H1 (cell line): ENCODE measurements at regions not wholly inside any gene's neighbourhood (a gene's known extent, or its start where the extent isn't known, plus 50 kb on each side); places are given as distances from the start of the nearest gene placed in this dataset.

Experiments used
- CTCF ChIA-PET: fragments of 300-600 bp; sonication (Branson Sonifier 250); formaldehyde crosslinking; loops from one replicate; lab custom pipeline; 2021; ENCODE audit not compliant: partially characterized antibody; lab: Charles Lee
- POLR2A ChIA-PET: fragments of 300-600 bp; sonication (Branson Sonifier 250); formaldehyde crosslinking; loops from one replicate; lab custom pipeline; 2021; ENCODE audit warnings: inconsistent platforms; ENCODE audit not compliant: partially characterized antibody; lab: Charles Lee
- DNase-seq, 2 experiments: peaks; one replicate each; pipeline versions ENCODE4 v3.0.0 to v3.0.0-alpha.2; 2010 to 2022; ENCODE audit warnings: low spot score in 2 of 2, low read depth in 1 of 2, mixed read lengths in 1 of 2
- FAIRE-seq: peaks from 2 replicates; lab custom pipeline; 2011; peaks lifted over from hg19 to GRCh38; lab: Jason Lieb, UNC
- H2AFZ ChIP-seq: 2 replicates; pipeline ENCODE4 v1.8.1; 2012; ENCODE audit warnings: low read length, inconsistent platforms
- H2AK5ac ChIP-seq: 2 replicates; pipeline ENCODE4 v1.6.1; 2013; ENCODE audit warnings: low read depth, low read length
- H2BK120ac ChIP-seq: replicated peaks from 2 replicates; pipeline ENCODE3; 2013; ENCODE audit warnings: low read depth, low read length, inconsistent platforms
- H2BK12ac ChIP-seq: 2 replicates; pipeline ENCODE4 v1.6.1; 2013; ENCODE audit warnings: low read depth, low read length
- H2BK15ac ChIP-seq: 2 replicates; pipeline ENCODE4 v1.6.1; 2013; ENCODE audit warnings: low read length
- H2BK20ac ChIP-seq: 2 replicates; pipeline ENCODE4 v1.6.1; 2013; ENCODE audit warnings: low read length
- H2BK5ac ChIP-seq: 2 replicates; pipeline ENCODE4 v1.6.1; 2013; ENCODE audit warnings: low read depth, low read length
- H3K14ac ChIP-seq: 2 replicates; pipeline ENCODE4 v1.6.1; 2013; ENCODE audit warnings: inconsistent platforms; ENCODE audit not compliant: insufficient read length
- H3K18ac ChIP-seq: 2 replicates; pipeline ENCODE4 v1.6.1; 2013; ENCODE audit warnings: low read length; ENCODE audit errors: extremely low read depth
- H3K23ac ChIP-seq: 2 replicates; pipeline ENCODE4 v1.6.1; 2013; ENCODE audit warnings: inconsistent platforms; ENCODE audit not compliant: insufficient read length
- H3K23me2 ChIP-seq: 2 replicates; pipeline ENCODE4 v1.6.1; 2013; ENCODE audit warnings: low read depth, low read length
- H3K27ac ChIP-seq: 2 replicates; pipeline ENCODE4 v1.6.1; 2011; ENCODE audit warnings: low read depth, low read length, inconsistent platforms
- H3K27me3 ChIP-seq, 4 experiments: replicated peaks in 1 of 4; 1 replicate in 1 of 4; 2 replicates in 3 of 4; pipeline versions ENCODE4 v1.6.1 to v1.8.1; 2011 to 2013; ENCODE audit warnings: low read length in 3 of 4, mild to moderate bottlenecking in 3 of 4, inconsistent platforms in 2 of 4, mixed read lengths in 2 of 4, moderate library complexity in 1 of 4; ENCODE audit not compliant: control insufficient read depth in 3 of 4, insufficient read depth in 3 of 4; ENCODE audit errors: extremely low read depth in 1 of 4
- H3K36me3 ChIP-seq, 4 experiments: 2 replicates each; pipeline versions ENCODE4 v1.6.1 to v1.8.1; 2011 to 2013; ENCODE audit warnings: mild to moderate bottlenecking in 4 of 4, low read length in 3 of 4, moderate library complexity in 2 of 4, control low read depth in 1 of 4, inconsistent platforms in 1 of 4; ENCODE audit not compliant: insufficient read depth in 4 of 4, control insufficient read depth in 2 of 4
- H3K4ac ChIP-seq: replicated peaks from 2 replicates; pipeline ENCODE3; 2013; ENCODE audit warnings: low read length, low read depth, mixed read lengths, inconsistent platforms; ENCODE audit not compliant: insufficient read length
- H3K4me1 ChIP-seq, 4 experiments: replicated peaks in 1 of 4; 1 replicate in 1 of 4; 2 replicates in 3 of 4; pipeline versions ENCODE4 v1.6.1 to v1.8.1; 2011 to 2013; ENCODE audit warnings: low read length in 3 of 4, inconsistent platforms in 2 of 4, mixed read lengths in 1 of 4; ENCODE audit not compliant: insufficient read depth in 4 of 4, control insufficient read depth in 3 of 4
- H3K4me2 ChIP-seq, 2 experiments: 2 replicates each; pipeline versions ENCODE4 v1.6.1 to v1.8.1; 2011 to 2013; ENCODE audit warnings: low read depth in 2 of 2, low read length in 2 of 2, control low read depth in 1 of 2, inconsistent platforms in 1 of 2, mild to moderate bottlenecking in 1 of 2; ENCODE audit not compliant: insufficient read depth in 1 of 2
- H3K4me3 ChIP-seq, 4 experiments: fragments of 200-600, 300-600 bp in 1 of 4; sonication (generic), shearing (Covaris generic), sonication (Bioruptor Twin) in 1 of 4; 2 replicates each; pipeline versions ENCODE4 v1.5.1 to v1.8.1; 2011 to 2016; ENCODE audit warnings: low read length in 4 of 4, low read depth in 3 of 4, control low read depth in 2 of 4, inconsistent platforms in 2 of 4, mild to moderate bottlenecking in 2 of 4, mixed read lengths in 1 of 4, moderate library complexity in 1 of 4; ENCODE audit not compliant: insufficient read depth in 2 of 4; ENCODE audit errors: extremely low read depth in 1 of 4
- H3K56ac ChIP-seq: replicated peaks from 2 replicates; pipeline ENCODE3; 2013; ENCODE audit warnings: low read depth, mild to moderate bottlenecking, mixed read lengths, low read length, inconsistent platforms; ENCODE audit not compliant: insufficient read length
- H3K79me1 ChIP-seq: 2 replicates; pipeline ENCODE4 v1.6.1; 2013; ENCODE audit warnings: low read depth, low read length, control low read depth
- H3K79me2 ChIP-seq, 2 experiments: 2 replicates each; pipeline versions ENCODE4 v1.6.1 to v1.8.1; 2012 to 2013; ENCODE audit warnings: low read length in 2 of 2, mild to moderate bottlenecking in 2 of 2, inconsistent platforms in 1 of 2; ENCODE audit not compliant: insufficient read depth in 2 of 2, control insufficient read depth in 1 of 2
- H3K9ac ChIP-seq, 4 experiments: replicated peaks in 1 of 4; 1 replicate in 1 of 4; 2 replicates in 3 of 4; pipeline versions ENCODE4 v1.6.1 to v1.8.1; 2011 to 2013; ENCODE audit warnings: low read depth in 3 of 4, low read length in 3 of 4, control low read depth in 2 of 4, mild to moderate bottlenecking in 2 of 4, moderate library complexity in 2 of 4, inconsistent platforms in 1 of 4; ENCODE audit errors: extremely low read depth in 1 of 4
- H3K9me3 ChIP-seq, 2 experiments: 2 replicates each; pipeline versions ENCODE4 v1.6.1 to v1.8.1; 2012 to 2013; ENCODE audit warnings: mild to moderate bottlenecking in 2 of 2, moderate library complexity in 2 of 2, control low read depth in 1 of 2, inconsistent platforms in 1 of 2, low read depth in 1 of 2, low read length in 1 of 2, mixed read lengths in 1 of 2; ENCODE audit not compliant: insufficient read depth in 2 of 2
- H4K20me1 ChIP-seq, 2 experiments: replicated peaks in 1 of 2; 2 replicates each; pipeline versions ENCODE3 to v1.8.1; 2011 to 2013; ENCODE audit warnings: inconsistent platforms in 2 of 2, low read length in 2 of 2, mild to moderate bottlenecking in 1 of 2; ENCODE audit not compliant: insufficient read depth in 2 of 2, control insufficient read depth in 1 of 2
- H4K5ac ChIP-seq: 2 replicates; pipeline ENCODE4 v1.6.1; 2013; ENCODE audit warnings: low read length, low read depth, mixed read lengths, inconsistent platforms; ENCODE audit not compliant: insufficient read length
- H4K8ac ChIP-seq: 2 replicates; pipeline ENCODE4 v1.8.0; 2013; ENCODE audit warnings: mild to moderate bottlenecking, moderate library complexity, low read length, inconsistent platforms; ENCODE audit not compliant: insufficient read depth; ENCODE audit errors: extremely low read depth
- H4K91ac ChIP-seq: replicated peaks from 2 replicates; pipeline ENCODE3; 2013; ENCODE audit warnings: low read length, mixed read lengths, inconsistent platforms; ENCODE audit not compliant: insufficient read length
- EGR1 ChIP-seq: IDR thresholded peaks from 2 replicates; pipeline ENCODE4 v1.6.1; 2011; ENCODE audit warnings: low read depth, low read length, borderline replicate concordance
- POLR2A ChIP-seq, 2 experiments: IDR thresholded peaks; 1 replicate in 1 of 2; 2 replicates in 1 of 2; pipeline ENCODE4 v1.6.1; 2011; ENCODE audit warnings: low read depth in 2 of 2, low read length in 2 of 2, mild to moderate bottlenecking in 2 of 2; ENCODE audit errors: control extremely low read depth in 1 of 2
- POU5F1 ChIP-seq: IDR thresholded peaks from 2 replicates; pipeline ENCODE4 v1.6.1; 2011; ENCODE audit warnings: low read depth, mild to moderate bottlenecking, low read length, moderate library complexity
- RNF2 ChIP-seq: fragments of 200-900, 300-1000 bp; sonication (generic); IDR thresholded peaks from 2 replicates; pipeline ENCODE4 v1.7.1; 2016; ENCODE audit warnings: borderline replicate concordance, low read depth, mild to moderate bottlenecking, antibody characterized with exemption, low read length; ENCODE audit not compliant: poor library complexity, severe bottlenecking; ENCODE audit errors: missing control alignments
- SIX5 ChIP-seq: IDR thresholded peaks from 2 replicates; pipeline ENCODE4 v1.6.1; 2011; ENCODE audit warnings: mild to moderate bottlenecking, low read depth, low read length
- SRF ChIP-seq: IDR thresholded peaks from 2 replicates; pipeline ENCODE4 v1.6.1; 2011; ENCODE audit warnings: mild to moderate bottlenecking, low read depth, low read length, moderate library complexity
- TCF12 ChIP-seq: IDR thresholded peaks from 2 replicates; pipeline ENCODE4 v1.6.1; 2011; ENCODE audit warnings: low read depth, mild to moderate bottlenecking, low read length
- TF ChIP-seq, protein P1 (sequence below): IDR thresholded peaks from 2 replicates; pipeline ENCODE4 v1.6.1; 2011; ENCODE audit warnings: low read depth, mild to moderate bottlenecking, low read length; ENCODE audit not compliant: insufficient read depth

DNA sequence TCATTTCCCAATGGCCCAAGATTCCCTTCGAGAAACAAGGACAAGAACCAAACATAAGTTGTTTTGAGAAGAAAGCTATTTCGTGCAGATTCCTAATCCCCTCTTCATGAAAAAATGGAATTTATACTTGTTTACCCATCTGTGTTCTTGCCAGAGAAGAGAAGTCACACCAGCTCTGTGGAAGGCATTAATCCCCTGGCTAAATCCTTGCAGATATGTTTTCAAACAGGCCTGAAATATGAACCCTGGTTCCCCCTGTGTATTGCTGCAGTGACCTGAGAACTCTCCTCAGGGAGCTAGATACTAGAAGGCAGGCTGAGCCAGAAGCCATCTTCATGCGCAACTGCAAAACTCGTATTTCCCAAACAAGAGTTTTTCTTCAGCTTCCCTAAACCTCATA is 337.7 kb downstream of the NEK10 start (continued):
- no peak for TF ChIP-seq RNF2
- TF ChIP-seq POU5F1, result no peak

DNA sequence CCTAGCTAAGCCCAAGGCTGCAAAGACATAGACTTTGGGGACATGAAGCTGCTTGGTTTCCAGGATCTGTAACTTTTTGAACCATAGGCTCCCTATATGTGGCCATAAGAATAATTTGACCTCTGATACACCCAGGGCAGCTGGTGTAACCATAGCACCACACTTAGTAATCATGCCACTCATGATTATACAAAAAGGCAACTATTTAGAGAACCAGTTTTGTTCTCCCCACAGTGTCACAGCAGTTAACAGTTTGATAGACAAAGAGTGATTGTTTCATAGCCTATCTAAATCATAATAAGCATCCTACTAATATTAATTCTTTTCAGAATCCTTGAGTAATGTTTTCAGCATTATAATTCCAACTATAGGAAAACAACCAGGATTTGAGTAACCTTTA is 334.9 kb downstream of the NEK10 start:
- Histone ChIP-seq H3K4me3 (no peak overlapping the region), H4K5ac (no peak overlapping the region), H3K79me2 (no peaks in the 10 kb centered on the region), H2AFZ (no peak overlapping the region), H2AK5ac (no peak overlapping the region), H3K18ac (no peak overlapping the region), H3K9me3 (no peaks in the 10 kb centered on the region), H4K91ac (no peak overlapping the region), H3K9ac (no peak overlapping the region), H3K23me2 (no peaks in the 10 kb centered on the region), H3K27ac (no peak overlapping the region), H3K36me3 (no peaks in the 10 kb centered on the region), H3K4me2 (no peak overlapping the region), H3K56ac (no peak overlapping the region), H4K20me1 (no peaks in the 10 kb centered on the region), H4K8ac (no peak overlapping the region), H3K27me3 (no peaks in the 10 kb centered on the region), H2BK15ac (no peak overlapping the region), H2BK120ac (no peak overlapping the region), H3K4ac (no peak overlapping the region), H3K4me1 (no peaks in the 10 kb centered on the region), H2BK20ac (no peak overlapping the region), H2BK5ac (no peak overlapping the region), H3K14ac (no peak overlapping the region), H2BK12ac (no peak overlapping the region), H3K79me1 (no peaks in the 10 kb centered on the region), H3K23ac (no peak overlapping the region)
- TF ChIP-seq SIX5 (no peak), SRF (no peak), TCF12 (no peak), POLR2A (IDR thresholded peaks at IDR 0.05; ENCODE audit: control extremely low read depth in 1 of 2, low read depth in 2 of 2, low read length in 2 of 2) (no peak), EGR1 (no peak)
- TF ChIP-seq, protein P1, sequence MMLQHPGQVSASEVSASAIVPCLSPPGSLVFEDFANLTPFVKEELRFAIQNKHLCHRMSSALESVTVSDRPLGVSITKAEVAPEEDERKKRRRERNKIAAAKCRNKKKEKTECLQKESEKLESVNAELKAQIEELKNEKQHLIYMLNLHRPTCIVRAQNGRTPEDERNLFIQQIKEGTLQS, result no peak
- DNase-seq, result no peak
- CTCF ChIA-PET, result no interaction called here
- no peak for FAIRE-seq
- POLR2A ChIA-PET, result no interaction called here
